Tibial nerve (tissue), 3 donors: ENCODE measurements at regions not wholly inside any gene's neighbourhood (a gene's known extent, or its start where the extent isn't known, plus 50 kb on each side); places are given as distances from the start of the nearest gene placed in this dataset.

ENCODE experiments used
- CTCF ChIP-seq, 5 experiments: fragments of 200-600 bp in 3 of 5; fragments of 450-650 bp in 2 of 5; sonication (generic) in 3 of 5; IDR thresholded peaks; one replicate each; pipeline ENCODE4 v1.5.1; 2016 to 2019; ENCODE audit warnings: antibody characterized with exemption in 5 of 5, mild to moderate bottlenecking in 3 of 5, moderate library complexity in 2 of 5
- POLR2A ChIP-seq, 2 donors: fragments of 450-650 bp; IDR thresholded peaks; one replicate each; pipeline ENCODE4 v1.6.1; 2017; ENCODE audit warnings: antibody characterized with exemption in 2 of 2, mild to moderate bottlenecking in 2 of 2, moderate library complexity in 2 of 2

GRCh38 chr7:9796241-9796640 lies 1177.4 kb upstream of the PHF14 start:
- TF ChIP-seq CTCF (IDR thresholded peaks at IDR 0.05) (no peak), POLR2A (IDR thresholded peaks at IDR 0.05) (no peak)
